HepG2 (cell line): ENCODE measurements at regions not wholly inside any gene's neighbourhood (a gene's known extent, or its start where the extent isn't known, plus 50 kb on each side); places are given as distances from the start of the nearest gene placed in this dataset.

Source experiments
- ATAC-seq: fragments of 200-7000 bp; cut with Tn5 transposase; 3 replicates; pipeline ENCODE4 v1.9.1; 2020; ENCODE audit warnings: mild to moderate bottlenecking, moderate library complexity
- BruUV-seq: library from RNA; stranded (reverse); fragments of 400-500 nt; replicated peaks from 2 replicates; lab custom pipeline; 2021; lab: Mats Ljungman, UMichigan
- CTCF ChIA-PET: fragments of 300-600 bp; formaldehyde crosslinking; extraction: SDS; loops from one replicate; lab custom pipeline; 2021; ENCODE audit warnings: low total read pairs, inconsistent platforms, low intra/inter-chr PET ratio; lab: Yijun Ruan, JAX
- POLR2A ChIA-PET: fragments of 350-600 bp; sonication (Branson Sonifier 250); formaldehyde crosslinking; loops from one replicate; lab custom pipeline; 2020; ENCODE audit warnings: antibody characterized with exemption, inconsistent platforms; lab: Yijun Ruan, JAX
- DNase-seq: peaks from one replicate; pipeline ENCODE4 v3.0.0-alpha.2; 2015; ENCODE audit warnings: low spot score
- FAIRE-seq: peaks from 3 replicates; lab custom pipeline; 2011; peaks lifted over from hg19 to GRCh38; lab: Jason Lieb, UNC
- H2AFZ ChIP-seq: one replicate; pipeline ENCODE4 v1.6.1; 2011; ENCODE audit warnings: low read length, inconsistent platforms
- H3K27ac ChIP-seq: fragments of 300-600 bp; 3 replicates; pipeline ENCODE4 v1.8.0; 2011; ENCODE audit warnings: mixed run types, mild to moderate bottlenecking, mixed read lengths, low read length, inconsistent platforms; ENCODE audit not compliant: insufficient read depth; ENCODE audit errors: extremely low read length
- H3K27me3 ChIP-seq, 2 experiments: fragments of 200-600 bp in 1 of 2; 2 replicates in 1 of 2; 3 replicates in 1 of 2; pipeline versions ENCODE4 v1.6.0 to v1.8.0; 2011; ENCODE audit warnings: low read length in 2 of 2, mild to moderate bottlenecking in 2 of 2, moderate library complexity in 2 of 2, inconsistent platforms in 1 of 2; ENCODE audit not compliant: insufficient read depth in 2 of 2, control insufficient read depth in 1 of 2
- H3K36me3 ChIP-seq, 2 experiments: fragments of 200-600 bp in 1 of 2; replicated peaks in 1 of 2; 2 replicates in 1 of 2; 3 replicates in 1 of 2; pipeline versions ENCODE4 v1.5.1 to v1.8.0; 2011; ENCODE audit warnings: low read length in 2 of 2, inconsistent platforms in 1 of 2; ENCODE audit not compliant: insufficient read depth in 2 of 2, control insufficient read depth in 1 of 2
- H3K4me1 ChIP-seq: 2 replicates; pipeline ENCODE4 v1.5.1; 2012; ENCODE audit warnings: low read length, inconsistent platforms; ENCODE audit not compliant: insufficient read depth
- H3K4me2 ChIP-seq: 2 replicates; pipeline ENCODE4 v1.6.0; 2011; ENCODE audit warnings: low read depth, low read length, inconsistent platforms
- H3K4me3 ChIP-seq, 3 experiments: fragments of 200-600 bp in 1 of 3; sonication (generic), shearing (Covaris generic) in 1 of 3; replicated peaks in 1 of 3; 2 replicates each; pipeline ENCODE4 v1.5.1; 2011 to 2016; ENCODE audit warnings: low read length in 3 of 3, inconsistent platforms in 2 of 3, low read depth in 2 of 3, mild to moderate bottlenecking in 2 of 3, control low read depth in 1 of 3, mixed read lengths in 1 of 3; ENCODE audit not compliant: insufficient read depth in 1 of 3
- H3K79me2 ChIP-seq: one replicate; pipeline ENCODE4 v1.6.1; 2011; ENCODE audit warnings: low read length, inconsistent platforms; ENCODE audit not compliant: insufficient read depth
- H3K9ac ChIP-seq: 2 replicates; pipeline ENCODE4 v1.6.0; 2011; ENCODE audit warnings: mild to moderate bottlenecking, low read depth, low read length, inconsistent platforms; ENCODE audit not compliant: insufficient read depth
- H3K9me3 ChIP-seq: 2 replicates; pipeline ENCODE4 v1.5.1; 2012; ENCODE audit warnings: mild to moderate bottlenecking, low read length
- H4K20me1 ChIP-seq: 2 replicates; pipeline ENCODE4 v1.6.0; 2011; ENCODE audit warnings: inconsistent platforms, mild to moderate bottlenecking, low read length, moderate library complexity; ENCODE audit not compliant: insufficient read depth
- E2F1 ChIP-seq: sonication (generic); formaldehyde crosslinking; IDR thresholded peaks from 2 replicates; pipeline ENCODE4 v1.5.0; 2020; ENCODE audit warnings: missing genetic modification reagents
- HMG20B ChIP-seq: conservative IDR thresholded peaks from 2 replicates; pipeline ENCODE4 v1.6.1; 2016; ENCODE audit warnings: missing genetic modification reagents, missing compliant biosample characterization
- HOXA7 ChIP-seq: sonication (generic); formaldehyde crosslinking; IDR thresholded peaks from 2 replicates; pipeline ENCODE4 v1.8.1; 2022; ENCODE audit warnings: mild to moderate bottlenecking, missing genetic modification reagents, moderate library complexity
- MED1 ChIP-seq: sonication (generic); formaldehyde crosslinking; IDR thresholded peaks from 2 replicates; pipeline ENCODE4 v1.4.0; 2020; ENCODE audit warnings: missing genetic modification reagents
- SMAD1 ChIP-seq: sonication (generic); formaldehyde crosslinking; IDR thresholded peaks from 2 replicates; pipeline ENCODE4 v1.4.0; 2020; ENCODE audit warnings: missing genetic modification reagents, low read depth, mild to moderate bottlenecking, borderline replicate concordance
- STAT6 ChIP-seq: sonication (generic); formaldehyde crosslinking; IDR thresholded peaks from 2 replicates; pipeline ENCODE4 v1.4.0; 2020; ENCODE audit warnings: missing genetic modification reagents, mild to moderate bottlenecking, borderline replicate concordance
- TGIF2 ChIP-seq: IDR thresholded peaks from 2 replicates; pipeline ENCODE4 v1.6.1; 2016; ENCODE audit warnings: control low read depth, missing compliant biosample characterization
- THAP8 ChIP-seq: sonication (generic); formaldehyde crosslinking; IDR thresholded peaks from 2 replicates; pipeline ENCODE4 v1.5.1; 2020; ENCODE audit warnings: missing genetic modification reagents, mild to moderate bottlenecking, borderline replicate concordance
- ZBTB33 ChIP-seq: sonication (generic); formaldehyde crosslinking; IDR thresholded peaks from 2 replicates; pipeline ENCODE4 v1.4.0; 2020; ENCODE audit warnings: missing genetic modification reagents
- ZNF20 ChIP-seq: sonication (generic); formaldehyde crosslinking; IDR thresholded peaks from 2 replicates; pipeline ENCODE4 v1.4.0; 2020; ENCODE audit warnings: mild to moderate bottlenecking, moderate library complexity, missing genetic modification reagents
- ZNF232 ChIP-seq: sonication (generic); formaldehyde crosslinking; IDR thresholded peaks from 2 replicates; pipeline ENCODE4 v1.4.0; 2020; ENCODE audit warnings: missing genetic modification reagents, borderline replicate concordance
- ZNF550 ChIP-seq: sonication (generic); formaldehyde crosslinking; IDR thresholded peaks from 2 replicates; pipeline ENCODE4 v1.4.0; 2020; ENCODE audit warnings: mild to moderate bottlenecking, missing genetic modification reagents, borderline replicate concordance
- ZNF746 ChIP-seq: sonication (generic); formaldehyde crosslinking; IDR thresholded peaks from 2 replicates; pipeline ENCODE4 v1.8.0; 2022; ENCODE audit warnings: mild to moderate bottlenecking, missing genetic modification reagents
- WGBS: methylation state at CpG from one replicate; pipeline ENCODE4 v1.1.6; 2017; ENCODE audit warnings: low lambda C conversion rate; 5-methylcytosine and 5-hydroxymethylcytosine counted together
- in situ Hi-C: cut with HindIII; loops from 2 replicates; pipeline ENCODE4 v1.10.0; 2017; ENCODE audit warnings: low pct_unique_long_range_greater_than_20kb; ENCODE audit not compliant: extremely low pct_ligation_motif_present
- intact Hi-C: fragments of 100-400 bp; cut with micrococcal nuclease; formaldehyde crosslinking; loops from one replicate; pipeline ENCODE4 v1.10.0; 2022; ENCODE audit not compliant: unreplicated experiment

GRCh38 chr3:110227991-110228390 is 843.6 kb upstream of the NECTIN3 start:
- H3K4me2 ChIP-seq: no peak overlapping the region
- DNase-seq: no peak
- no peak for TF ChIP-seq ZNF20 (CRISPR knock-in tag)
- no peak for TF ChIP-seq ZBTB33
- TF ChIP-seq THAP8 (CRISPR knock-in tag): no peak
- TF ChIP-seq TGIF2 (CRISPR knock-in tag): no peak
- intact Hi-C loops (no loop called here), in situ Hi-C loops (no loop called here)
- ChIA-PET CTCF (no interaction called here), POLR2A (no interaction called here)
- H3K4me1 ChIP-seq: no peaks in the 10 kb centered on the region
- no TSS peak for BruUV-seq
- no peaks in the 10 kb centered on the region for H4K20me1 ChIP-seq
- no peaks in the 10 kb centered on the region for H3K27me3 ChIP-seq
- ATAC-seq: no peak
- H3K27ac ChIP-seq: no peak overlapping the region
- H3K36me3 ChIP-seq: no peaks in the 10 kb centered on the region
- no peak overlapping the region for H3K4me3 ChIP-seq
- no peak overlapping the region for H2AFZ ChIP-seq
- FAIRE-seq: no peak
- H3K79me2 ChIP-seq: no peaks in the 10 kb centered on the region
- 10% methylated on average over 4 of the region's 4 CpGs for WGBS
- no peak overlapping the region for H3K9ac ChIP-seq
- H3K9me3 ChIP-seq: no peaks in the 10 kb centered on the region

GRCh38 chr3:110234831-110235230 is 836.8 kb upstream of the NECTIN3 start:
- H3K9me3 ChIP-seq: no peaks in the 10 kb centered on the region
- CTCF ChIA-PET: no interaction called here
- H3K4me2 ChIP-seq: no peak overlapping the region
- POLR2A ChIA-PET: no interaction called here
- H3K4me3 ChIP-seq: no peak overlapping the region
- H3K27me3 ChIP-seq: no peaks in the 10 kb centered on the region
- WGBS: 42% methylated on average over 4 of the region's 4 CpGs
- no peak overlapping the region for H3K27ac ChIP-seq
- H3K79me2 ChIP-seq: no peaks in the 10 kb centered on the region
- H3K9ac ChIP-seq: no peak overlapping the region
- DNase-seq: no peak
- BruUV-seq: no TSS peak
- no peak for ATAC-seq
- intact Hi-C loops (no loop called here), in situ Hi-C loops (no loop called here)
- no peak for FAIRE-seq
- H3K36me3 ChIP-seq: no peaks in the 10 kb centered on the region
- H3K4me1 ChIP-seq: no peaks in the 10 kb centered on the region
- no peaks in the 10 kb centered on the region for H4K20me1 ChIP-seq
- H2AFZ ChIP-seq: no peak overlapping the region
- TF ChIP-seq ZNF746 (no peak), ZNF550 (no peak), SMAD1 (CRISPR knock-in tag) (no peak), ZNF232 (no peak), MED1 (CRISPR knock-in tag) (no peak), HOXA7 (no peak), E2F1 (CRISPR knock-in tag) (no peak), HMG20B (no peak), STAT6 (CRISPR knock-in tag) (no peak)
